ENCODE measurements at regions not wholly inside any gene's neighbourhood (a gene's known extent, or its start where the extent isn't known, plus 50 kb on each side); places are given as distances from the start of the nearest gene placed in this dataset.

DNA sequence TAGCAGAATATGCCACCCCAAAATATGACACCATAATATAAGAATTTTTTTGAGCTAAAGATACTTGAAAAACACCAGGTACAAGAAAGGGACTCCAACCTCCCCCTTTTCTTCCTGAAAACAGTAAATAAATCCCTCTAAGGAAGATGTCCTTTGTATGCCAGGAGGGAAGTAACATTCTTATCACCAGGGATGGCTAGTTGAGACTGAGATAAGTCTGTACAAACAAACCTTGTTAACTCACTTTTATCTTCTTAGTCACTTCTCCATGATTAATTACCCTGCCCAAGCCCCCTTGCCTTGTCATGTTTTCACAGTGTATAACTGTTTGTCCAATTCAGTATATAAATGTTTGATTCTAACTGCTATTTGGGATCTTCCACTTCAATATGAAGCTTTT, 888.0 kb downstream of the PCDH18 start:
- FAIRE-seq (no peak), DNase-seq (ENCODE audit: low read depth, low spot score) (no peak), ATAC-seq (no peak)
- intact Hi-C loops (cut with micrococcal nuclease; ENCODE audit: unreplicated experiment) (no loop called here), in situ Hi-C loops (cut with MboI) (no loop called here)
- H3K4me2 ChIP-seq (ENCODE audit: control insufficient read depth, insufficient read depth), result no peak overlapping the region
- H3K27ac ChIP-seq (ENCODE audit: control insufficient read depth, insufficient read depth), result no peak overlapping the region
- no peak overlapping the region for H3K4me3 ChIP-seq
- ChIA-PET RAD21 (ENCODE audit: unreplicated experiment) (interaction anchor here (0.9 kb wide), 1 partner anchor 69 kb away, joined by 4 read pairs; no protein-coding TSS in a partner anchor), POLR2A (no interaction called here), SMC1A (ENCODE audit: uncharacterized antibody, unreplicated experiment) (interaction anchor here (0.7 to 7.4 kb wide), 8 partner anchors 6 to 220 kb away, joined by 3 to 56 read pairs (median 4); no protein-coding TSS in a partner anchor), CTCF (interaction anchor here (1.1 to 1.3 kb wide), 2 partner anchors 8 to 52 kb away, joined by 3 to 4 read pairs; no protein-coding TSS in a partner anchor)
- no peaks in the 10 kb centered on the region for H3K9me3 ChIP-seq (replicated peaks; ENCODE audit: control insufficient read depth, insufficient read depth, low read length)
- H3K27me3 ChIP-seq (replicated peaks in 1 of 2; ENCODE audit: control insufficient read depth in 2 of 2, insufficient read depth in 2 of 2, low read length in 1 of 2), result no peaks in the 10 kb centered on the region
- H3K79me2 ChIP-seq (ENCODE audit: control insufficient read depth, insufficient read depth, low read length), result no peaks in the 10 kb centered on the region
- H3K9ac ChIP-seq (ENCODE audit: control insufficient read depth, insufficient read depth, low read length), result no peak overlapping the region
- TF ChIP-seq, protein P1, sequence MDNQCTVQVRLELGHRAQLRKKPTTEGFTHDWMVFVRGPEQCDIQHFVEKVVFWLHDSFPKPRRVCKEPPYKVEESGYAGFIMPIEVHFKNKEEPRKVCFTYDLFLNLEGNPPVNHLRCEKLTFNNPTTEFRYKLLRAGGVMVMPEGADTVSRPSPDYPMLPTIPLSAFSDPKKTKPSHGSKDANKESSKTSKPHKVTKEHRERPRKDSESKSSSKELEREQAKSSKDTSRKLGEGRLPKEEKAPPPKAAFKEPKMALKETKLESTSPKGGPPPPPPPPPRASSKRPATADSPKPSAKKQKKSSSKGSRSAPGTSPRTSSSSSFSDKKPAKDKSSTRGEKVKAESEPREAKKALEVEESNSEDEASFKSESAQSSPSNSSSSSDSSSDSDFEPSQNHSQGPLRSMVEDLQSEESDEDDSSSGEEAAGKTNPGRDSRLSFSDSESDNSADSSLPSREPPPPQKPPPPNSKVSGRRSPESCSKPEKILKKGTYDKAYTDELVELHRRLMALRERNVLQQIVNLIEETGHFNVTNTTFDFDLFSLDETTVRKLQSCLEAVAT (IDR thresholded peaks at IDR 0.05), result no peak
- TF ChIP-seq KDM1A (IDR thresholded peaks at IDR 0.05; ENCODE audit: borderline replicate concordance) (no peak), FOXK2 (IDR thresholded peaks at IDR 0.05) (no peak), SPI1 (IDR thresholded peaks at IDR 0.05; ENCODE audit: borderline replicate concordance, insufficient read depth, low read depth, low read length) (no peak), CHD1 (IDR thresholded peaks at IDR 0.05; ENCODE audit: low read depth, low read length) (no peak), IRF4 (IDR thresholded peaks at IDR 0.05; ENCODE audit: low read depth, low read length) (no peak), BHLHE40 (IDR thresholded peaks at IDR 0.05; ENCODE audit: borderline replicate concordance in 1 of 2, low read depth in 2 of 2, low read length in 1 of 2) (no peak), NFXL1 (IDR thresholded peaks at IDR 0.05; ENCODE audit: borderline replicate concordance) (no peak), FOXM1 (IDR thresholded peaks at IDR 0.05; ENCODE audit: low read depth, low read length) (no peak), PAX8 (IDR thresholded peaks at IDR 0.05) (no peak), WRNIP1 (IDR thresholded peaks at IDR 0.05; ENCODE audit: borderline replicate concordance, low read depth, low read length) (no peak), BRCA1 (IDR thresholded peaks at IDR 0.05; ENCODE audit: low read depth, low read length) (no peak), POU2F2 (IDR thresholded peaks at IDR 0.05; ENCODE audit: borderline replicate concordance, low read depth, low read length) (no peak)
- TF ChIP-seq, protein P2, sequence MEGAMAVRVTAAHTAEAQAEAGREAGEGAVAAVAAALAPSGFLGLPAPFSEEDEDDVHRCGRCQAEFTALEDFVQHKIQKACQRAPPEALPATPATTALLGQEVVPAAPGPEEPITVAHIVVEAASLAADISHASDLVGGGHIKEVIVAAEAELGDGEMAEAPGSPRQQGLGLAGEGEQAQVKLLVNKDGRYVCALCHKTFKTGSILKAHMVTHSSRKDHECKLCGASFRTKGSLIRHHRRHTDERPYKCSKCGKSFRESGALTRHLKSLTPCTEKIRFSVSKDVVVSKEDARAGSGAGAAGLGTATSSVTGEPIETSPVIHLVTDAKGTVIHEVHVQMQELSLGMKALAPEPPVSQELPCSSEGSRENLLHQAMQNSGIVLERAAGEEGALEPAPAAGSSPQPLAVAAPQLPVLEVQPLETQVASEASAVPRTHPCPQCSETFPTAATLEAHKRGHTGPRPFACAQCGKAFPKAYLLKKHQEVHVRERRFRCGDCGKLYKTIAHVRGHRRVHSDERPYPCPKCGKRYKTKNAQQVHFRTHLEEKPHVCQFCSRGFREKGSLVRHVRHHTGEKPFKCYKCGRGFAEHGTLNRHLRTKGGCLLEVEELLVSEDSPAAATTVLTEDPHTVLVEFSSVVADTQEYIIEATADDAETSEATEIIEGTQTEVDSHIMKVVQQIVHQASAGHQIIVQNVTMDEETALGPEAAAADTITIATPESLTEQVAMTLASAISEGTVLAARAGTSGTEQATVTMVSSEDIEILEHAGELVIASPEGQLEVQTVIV (IDR thresholded peaks at IDR 0.05; ENCODE audit: borderline replicate concordance, partially characterized antibody), result no peak
- TF ChIP-seq, protein P3, sequence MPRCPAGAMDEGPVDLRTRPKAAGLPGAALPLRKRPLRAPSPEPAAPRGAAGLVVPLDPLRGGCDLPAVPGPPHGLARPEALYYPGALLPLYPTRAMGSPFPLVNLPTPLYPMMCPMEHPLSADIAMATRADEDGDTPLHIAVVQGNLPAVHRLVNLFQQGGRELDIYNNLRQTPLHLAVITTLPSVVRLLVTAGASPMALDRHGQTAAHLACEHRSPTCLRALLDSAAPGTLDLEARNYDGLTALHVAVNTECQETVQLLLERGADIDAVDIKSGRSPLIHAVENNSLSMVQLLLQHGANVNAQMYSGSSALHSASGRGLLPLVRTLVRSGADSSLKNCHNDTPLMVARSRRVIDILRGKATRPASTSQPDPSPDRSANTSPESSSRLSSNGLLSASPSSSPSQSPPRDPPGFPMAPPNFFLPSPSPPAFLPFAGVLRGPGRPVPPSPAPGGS (IDR thresholded peaks at IDR 0.05; ENCODE audit: borderline replicate concordance, insufficient read depth, low read depth, low read length, poor library complexity, severe bottlenecking), result no peak
- no TSS peak for BruUV-seq (replicated peaks)
- no peaks in the 10 kb centered on the region for H3K36me3 ChIP-seq (ENCODE audit: control insufficient read depth in 2 of 2, insufficient read depth in 2 of 2, low read length in 1 of 2)
- H2AFZ ChIP-seq (ENCODE audit: control insufficient read depth, low read depth, low read length), result no peak overlapping the region
- no peaks in the 10 kb centered on the region for H4K20me1 ChIP-seq (ENCODE audit: control insufficient read depth, insufficient read depth)
- no peaks in the 10 kb centered on the region for H3K4me1 ChIP-seq (ENCODE audit: control insufficient read depth, insufficient read depth, low read length)
